Cardiac muscle cell (in vitro differentiated cells and primary cell): ENCODE measurements at regions not wholly inside any gene's neighbourhood (a gene's known extent, or its start where the extent isn't known, plus 50 kb on each side); places are given as distances from the start of the nearest gene placed in this dataset.

Source experiments
- DNase-seq, 2 donors: peaks; one replicate each; pipeline versions ENCODE4 v3.0.0 to v3.0.0-alpha.2; 2010 to 2017; ENCODE audit warnings: low read depth in 1 of 2, low spot score in 1 of 2
- H3K27ac ChIP-seq: fragments of 200-600 bp; sonication (generic); 2 replicates; pipeline ENCODE4 v1.5.1; 2016
- H3K27me3 ChIP-seq: fragments of 200-600 bp; sonication (generic); 2 replicates; pipeline ENCODE4 v1.6.0; 2016; ENCODE audit warnings: control low read depth
- H3K36me3 ChIP-seq: fragments of 200-600 bp; sonication (generic); 2 replicates; pipeline ENCODE4 v1.5.1; 2016; ENCODE audit warnings: control low read depth
- H3K4me1 ChIP-seq: fragments of 200-600 bp; sonication (generic); 2 replicates; pipeline ENCODE4 v1.8.1; 2017; ENCODE audit warnings: low read depth, mild to moderate bottlenecking, mixed run types
- H3K4me3 ChIP-seq: fragments of 200-600 bp; sonication (generic); 2 replicates; pipeline ENCODE4 v1.5.1; 2016; ENCODE audit warnings: mild to moderate bottlenecking
- H3K9me3 ChIP-seq: fragments of 200-600 bp; sonication (generic); 2 replicates; pipeline ENCODE4 v1.5.1; 2017; ENCODE audit warnings: low read depth, mild to moderate bottlenecking, control low read depth
- TF ChIP-seq, protein P1 (sequence below): IDR thresholded peaks from 2 replicates; pipeline ENCODE4 v1.5.1; 2012; ENCODE audit warnings: low read depth, mild to moderate bottlenecking, low read length

DNA sequence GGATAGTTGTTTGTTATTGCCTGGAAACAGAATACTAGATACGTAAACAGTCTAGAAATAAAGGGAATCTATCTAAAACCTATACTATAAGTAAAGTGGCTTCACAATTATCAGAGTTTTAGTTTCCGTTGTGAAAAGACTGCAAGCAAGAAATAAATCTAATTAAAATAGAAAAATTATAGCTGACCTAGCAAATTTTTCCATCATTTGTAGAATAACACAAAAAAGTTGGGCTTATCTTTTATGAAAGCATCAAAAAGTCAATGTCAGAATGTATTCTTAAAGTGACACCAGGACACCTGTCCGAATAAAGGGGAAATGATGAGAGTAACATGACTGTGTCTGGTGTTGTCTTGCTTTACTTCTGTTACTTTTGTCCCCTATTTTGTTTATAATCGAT is 1248.9 kb upstream of the MIR17HG start:
- Histone ChIP-seq H3K4me1 (no peaks in the 10 kb centered on the region), H3K9me3 (no peaks in the 10 kb centered on the region), H3K36me3 (no peaks in the 10 kb centered on the region), H3K4me3 (no peak overlapping the region), H3K27ac (no peak overlapping the region), H3K27me3 (no peaks in the 10 kb centered on the region)
- DNase-seq: no peak
- TF ChIP-seq, protein P1, sequence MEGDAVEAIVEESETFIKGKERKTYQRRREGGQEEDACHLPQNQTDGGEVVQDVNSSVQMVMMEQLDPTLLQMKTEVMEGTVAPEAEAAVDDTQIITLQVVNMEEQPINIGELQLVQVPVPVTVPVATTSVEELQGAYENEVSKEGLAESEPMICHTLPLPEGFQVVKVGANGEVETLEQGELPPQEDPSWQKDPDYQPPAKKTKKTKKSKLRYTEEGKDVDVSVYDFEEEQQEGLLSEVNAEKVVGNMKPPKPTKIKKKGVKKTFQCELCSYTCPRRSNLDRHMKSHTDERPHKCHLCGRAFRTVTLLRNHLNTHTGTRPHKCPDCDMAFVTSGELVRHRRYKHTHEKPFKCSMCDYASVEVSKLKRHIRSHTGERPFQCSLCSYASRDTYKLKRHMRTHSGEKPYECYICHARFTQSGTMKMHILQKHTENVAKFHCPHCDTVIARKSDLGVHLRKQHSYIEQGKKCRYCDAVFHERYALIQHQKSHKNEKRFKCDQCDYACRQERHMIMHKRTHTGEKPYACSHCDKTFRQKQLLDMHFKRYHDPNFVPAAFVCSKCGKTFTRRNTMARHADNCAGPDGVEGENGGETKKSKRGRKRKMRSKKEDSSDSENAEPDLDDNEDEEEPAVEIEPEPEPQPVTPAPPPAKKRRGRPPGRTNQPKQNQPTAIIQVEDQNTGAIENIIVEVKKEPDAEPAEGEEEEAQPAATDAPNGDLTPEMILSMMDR: no peak

DNA sequence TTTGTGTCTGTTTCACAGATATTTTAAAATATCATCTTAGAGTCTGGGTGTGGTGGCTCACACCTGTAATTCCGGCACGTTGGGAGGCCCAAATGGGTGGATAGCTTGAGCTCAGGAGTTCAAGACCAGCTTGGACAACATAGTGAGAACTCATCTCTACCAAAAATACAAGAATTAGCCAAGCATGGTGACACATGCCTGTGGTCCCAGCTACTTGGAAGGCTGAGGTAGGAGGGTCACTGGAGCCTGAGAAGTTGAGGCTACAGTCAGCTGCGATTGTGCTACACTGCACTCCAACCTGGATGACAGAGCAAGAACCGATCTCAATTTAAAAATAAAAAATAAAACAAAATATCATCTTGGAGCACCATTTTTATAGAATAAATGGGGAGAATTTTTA is 1247.6 kb upstream of the MIR17HG start:
- no peak for DNase-seq
- Histone ChIP-seq H3K9me3 (no peaks in the 10 kb centered on the region), H3K4me1 (no peaks in the 10 kb centered on the region), H3K27ac (no peak overlapping the region), H3K4me3 (no peak overlapping the region), H3K36me3 (no peaks in the 10 kb centered on the region), H3K27me3 (no peaks in the 10 kb centered on the region)
- TF ChIP-seq, protein P1: no peak

DNA sequence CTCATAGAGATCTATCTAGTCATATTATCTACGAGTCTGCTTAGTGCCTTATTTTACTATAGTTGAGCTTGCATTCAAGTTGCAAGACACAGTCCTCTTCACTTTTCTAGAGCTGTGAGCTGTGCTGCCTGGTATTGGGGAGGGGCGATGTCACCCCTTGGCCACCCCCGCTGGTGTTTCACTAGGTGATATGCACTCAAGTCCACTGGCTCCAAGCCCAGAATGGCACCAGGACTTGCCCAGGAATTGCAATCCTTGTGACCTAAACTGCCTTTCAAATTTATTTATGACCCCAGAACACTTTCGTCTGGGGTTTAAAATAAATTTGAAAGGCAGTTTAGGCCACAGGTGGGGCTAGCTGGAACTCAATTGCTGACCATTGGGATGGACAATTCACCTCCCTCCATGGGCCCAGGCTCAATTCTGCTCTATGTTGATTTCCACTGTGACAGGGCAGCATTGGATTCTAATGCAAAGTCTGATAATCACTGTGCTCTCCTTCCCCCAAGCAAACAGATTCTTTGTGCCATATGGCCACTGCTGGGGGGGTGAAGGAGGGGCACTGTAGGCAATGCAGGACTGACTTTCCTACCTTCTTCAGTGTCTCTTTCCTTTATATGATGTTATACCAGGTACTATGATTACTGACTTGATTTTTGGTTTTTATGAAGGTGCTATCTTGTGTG is 1244.2 kb upstream of the MIR17HG start:
- Histone ChIP-seq H3K27ac (no peak overlapping the region), H3K4me1 (no peaks in the 10 kb centered on the region), H3K9me3 (no peaks in the 10 kb centered on the region), H3K27me3 (no peaks in the 10 kb centered on the region), H3K36me3 (no peaks in the 10 kb centered on the region), H3K4me3 (no peak overlapping the region)
- no peak for DNase-seq
- TF ChIP-seq, protein P1: no peak

DNA sequence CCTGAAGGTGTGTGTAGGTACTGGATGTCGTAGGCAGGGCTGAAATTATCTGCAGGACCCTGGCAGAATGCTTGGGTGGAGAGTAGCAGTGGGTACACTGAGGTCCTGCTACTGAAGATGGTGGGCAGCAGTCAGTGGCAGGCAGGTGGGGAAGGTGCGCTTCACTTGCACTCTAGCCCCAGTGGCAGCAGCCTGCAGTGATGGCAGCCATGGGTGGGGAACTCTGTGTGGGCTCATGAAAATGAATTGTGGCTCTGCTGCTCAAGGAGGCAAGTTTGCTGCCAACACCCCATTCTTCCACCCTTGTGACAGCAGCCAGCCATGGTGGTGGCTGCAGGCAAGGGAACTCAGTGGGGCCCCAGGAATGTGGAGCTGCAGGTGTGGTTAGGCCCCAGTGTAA is 1242.7 kb upstream of the MIR17HG start:
- no peak overlapping the region for H3K27ac ChIP-seq
- no peak overlapping the region for H3K4me3 ChIP-seq
- no peaks in the 10 kb centered on the region for H3K36me3 ChIP-seq
- H3K9me3 ChIP-seq: no peaks in the 10 kb centered on the region
- no peak for DNase-seq
- no peaks in the 10 kb centered on the region for H3K4me1 ChIP-seq
- H3K27me3 ChIP-seq: no peaks in the 10 kb centered on the region
- TF ChIP-seq, protein P1: no peak

DNA sequence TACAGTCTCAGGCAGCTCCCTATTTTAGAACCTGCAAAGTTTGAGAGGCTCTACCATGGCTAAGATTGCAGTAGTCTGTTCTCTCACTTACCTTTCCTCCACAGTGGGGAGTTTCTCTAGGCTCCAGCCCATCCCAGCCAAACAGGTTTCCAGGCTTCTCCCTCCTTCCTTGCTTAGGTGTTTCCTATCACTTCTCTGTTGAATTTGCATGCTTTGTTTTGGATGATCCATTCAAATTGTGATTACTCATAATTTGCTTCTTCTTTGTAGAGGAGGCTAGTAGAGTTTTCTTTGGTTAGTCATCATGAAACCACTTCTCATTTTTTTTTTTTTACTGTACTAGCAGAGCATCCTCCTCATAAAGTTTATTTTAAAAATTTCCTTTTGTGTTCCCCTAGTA is 1242.2 kb upstream of the MIR17HG start:
- no peaks in the 10 kb centered on the region for H3K4me1 ChIP-seq
- no peak overlapping the region for H3K27ac ChIP-seq
- H3K9me3 ChIP-seq: no peaks in the 10 kb centered on the region
- no peaks in the 10 kb centered on the region for H3K27me3 ChIP-seq
- no peak overlapping the region for H3K4me3 ChIP-seq
- TF ChIP-seq, protein P1: no peak
- H3K36me3 ChIP-seq: no peaks in the 10 kb centered on the region
- DNase-seq: peak in 1 of 2 donors; percentile 6
